HEK293 (cell line): ENCODE measurements at regions not wholly inside any gene's neighbourhood (a gene's known extent, or its start where the extent isn't known, plus 50 kb on each side); places are given as distances from the start of the nearest gene placed in this dataset.

Experiments
- CTCF ChIA-PET: fragments of 350-600 bp; formaldehyde crosslinking; extraction: SDS; loops from one replicate; lab custom pipeline; 2021; ENCODE audit warnings: antibody characterized with exemption; lab: Yijun Ruan, JAX
- POLR2A ChIA-PET: fragments of 300-600 bp; formaldehyde crosslinking; extraction: SDS; loops from one replicate; lab custom pipeline; 2020; ENCODE audit warnings: antibody characterized with exemption, inconsistent platforms; lab: Yijun Ruan, JAX
- H3K27ac ChIP-seq: fragments of 200-500 bp; sonication (Bioruptor generic); 2 replicates; pipeline ENCODE4 v1.5.1; 2014; ENCODE audit warnings: low read depth, low read length, control low read depth, inconsistent platforms; ENCODE audit errors: extremely low read depth
- H3K36me3 ChIP-seq, 2 experiments: fragments of 200-500 bp in 1 of 2; sonication (Bioruptor generic) in 1 of 2; 1 replicate in 1 of 2; 2 replicates in 1 of 2; pipeline ENCODE4 v1.5.1; 2014 to 2017; ENCODE audit warnings: inconsistent platforms in 2 of 2, low read length in 2 of 2; ENCODE audit not compliant: control insufficient read depth in 2 of 2, insufficient read depth in 1 of 2
- H3K4me1 ChIP-seq: fragments of 200-500 bp; sonication (Bioruptor generic); 2 replicates; pipeline ENCODE4 v1.5.1; 2014; ENCODE audit warnings: mild to moderate bottlenecking, low read length, inconsistent platforms; ENCODE audit not compliant: control insufficient read depth, insufficient read depth
- H3K4me3 ChIP-seq: 2 replicates; pipeline ENCODE4 v1.5.1; 2011; ENCODE audit warnings: low read depth, mild to moderate bottlenecking, control low read depth, low read length, moderate library complexity
- H3K9me3 ChIP-seq: fragments of 200-500 bp; sonication (Bioruptor generic); 2 replicates; pipeline ENCODE4 v1.5.1; 2014; ENCODE audit warnings: low read depth, low read length, inconsistent platforms; ENCODE audit not compliant: control insufficient read depth, insufficient read depth
- MYNN ChIP-seq: fragments of 450-650 bp; formaldehyde crosslinking; IDR thresholded peaks from 2 replicates; pipeline ENCODE4 v1.5.1; 2016; ENCODE audit warnings: missing biosample characterization, missing genetic modification characterization, borderline replicate concordance
- TCF7L2 ChIP-seq: IDR thresholded peaks from 2 replicates; pipeline ENCODE4 v1.6.1; 2011; ENCODE audit warnings: low read depth, mild to moderate bottlenecking, inconsistent platforms, low read length, moderate library complexity, borderline replicate concordance
- ZNF112 ChIP-seq: fragments of 450-650 bp; formaldehyde crosslinking; IDR thresholded peaks from 2 replicates; pipeline ENCODE4 v1.5.0; 2017; ENCODE audit warnings: missing biosample characterization, missing genetic modification characterization
- ZNF121 ChIP-seq: fragments of 450-650 bp; formaldehyde crosslinking; IDR thresholded peaks from 2 replicates; pipeline ENCODE4 v1.5.1; 2016; ENCODE audit warnings: missing biosample characterization, missing genetic modification characterization
- ZNF174 ChIP-seq: fragments of 450-650 bp; formaldehyde crosslinking; IDR thresholded peaks from 2 replicates; pipeline ENCODE4 v1.5.0; 2017; ENCODE audit warnings: missing biosample characterization, mild to moderate bottlenecking, missing genetic modification characterization
- ZNF341 ChIP-seq: fragments of 450-650 bp; formaldehyde crosslinking; IDR thresholded peaks from 2 replicates; pipeline ENCODE4; 2016; ENCODE audit warnings: low read depth, missing biosample characterization, missing genetic modification characterization
- ZNF362 ChIP-seq: fragments of 450-650 bp; formaldehyde crosslinking; IDR thresholded peaks from 2 replicates; pipeline ENCODE4 v1.5.1; 2016; ENCODE audit warnings: missing biosample characterization, missing genetic modification characterization
- ZNF416 ChIP-seq: fragments of 450-650 bp; formaldehyde crosslinking; IDR thresholded peaks from 2 replicates; pipeline ENCODE4 v1.5.1; 2016; ENCODE audit warnings: missing biosample characterization, missing genetic modification characterization
- ZNF426 ChIP-seq: fragments of 450-650 bp; formaldehyde crosslinking; IDR thresholded peaks from 2 replicates; pipeline ENCODE4 v1.5.1; 2017; ENCODE audit warnings: missing biosample characterization, missing genetic modification characterization, mild to moderate bottlenecking, inconsistent platforms, moderate library complexity
- ZNF501 ChIP-seq: fragments of 450-650 bp; formaldehyde crosslinking; IDR thresholded peaks from 2 replicates; pipeline ENCODE4 v1.5.1; 2016; ENCODE audit warnings: missing biosample characterization, missing genetic modification characterization
- ZNF645 ChIP-seq: fragments of 450-650 bp; formaldehyde crosslinking; IDR thresholded peaks from 2 replicates; pipeline ENCODE4; 2016; ENCODE audit warnings: missing biosample characterization, missing genetic modification characterization
- ZNF670 ChIP-seq: fragments of 450-650 bp; formaldehyde crosslinking; IDR thresholded peaks from 2 replicates; pipeline ENCODE4 v1.5.1; 2016; ENCODE audit warnings: missing biosample characterization, missing genetic modification characterization, low read depth
- ZNF747 ChIP-seq: fragments of 450-650 bp; formaldehyde crosslinking; IDR thresholded peaks from 2 replicates; pipeline ENCODE4 v1.5.1; 2016; ENCODE audit warnings: missing biosample characterization, missing genetic modification characterization
- ZSCAN16 ChIP-seq: fragments of 450-650 bp; formaldehyde crosslinking; IDR thresholded peaks from 2 replicates; pipeline ENCODE4 v1.5.1; 2016; ENCODE audit warnings: missing biosample characterization, missing genetic modification characterization
- ZSCAN18 ChIP-seq: fragments of 450-650 bp; formaldehyde crosslinking; IDR thresholded peaks from 2 replicates; pipeline ENCODE4 v1.5.1; 2016; ENCODE audit warnings: missing biosample characterization, missing genetic modification characterization
- TF ChIP-seq, protein P1 (sequence below): fragments of 450-650 bp; formaldehyde crosslinking; IDR thresholded peaks from 2 replicates; pipeline ENCODE4 v1.5.1; 2016; ENCODE audit warnings: missing biosample characterization, missing genetic modification characterization, borderline replicate concordance
- TF ChIP-seq, protein P2 (sequence below): fragments of 450-650 bp; formaldehyde crosslinking; IDR thresholded peaks from 2 replicates; pipeline ENCODE4 v1.5.1; 2016; ENCODE audit warnings: missing biosample characterization, missing genetic modification characterization, low read depth
- TF ChIP-seq, protein P3 (sequence below): fragments of 450-650 bp; formaldehyde crosslinking; IDR thresholded peaks from 2 replicates; pipeline ENCODE4 v1.5.1; 2017; ENCODE audit warnings: missing biosample characterization, missing genetic modification characterization

DNA sequence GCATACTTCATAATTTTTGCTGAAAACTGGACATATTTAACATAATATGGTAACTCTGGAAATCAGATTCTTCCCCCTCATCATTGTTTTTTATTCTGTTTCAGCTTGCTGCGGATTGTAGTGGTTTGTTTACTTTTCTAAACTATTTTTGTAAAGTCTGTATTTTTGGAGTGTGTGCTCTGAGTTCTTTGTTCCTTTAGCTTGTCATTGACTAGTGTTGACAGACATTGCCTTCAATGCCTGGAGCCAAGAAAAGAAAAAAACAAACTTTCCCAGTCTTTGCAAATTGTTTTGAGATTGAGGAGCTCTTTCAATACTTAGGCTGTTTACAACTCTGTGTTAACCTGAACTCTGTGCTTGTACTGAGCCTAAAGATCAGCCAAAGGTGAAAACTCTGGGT lies 137.3 kb upstream of the CEP126 start (continued):
- TF ChIP-seq ZNF362 (no peak), ZSCAN18 (no peak), ZNF645 (tag by site-specific recombination) (no peak), ZNF341 (tag by site-specific recombination) (no peak), ZNF747 (no peak), ZNF112 (no peak)
- TF ChIP-seq, protein P1, sequence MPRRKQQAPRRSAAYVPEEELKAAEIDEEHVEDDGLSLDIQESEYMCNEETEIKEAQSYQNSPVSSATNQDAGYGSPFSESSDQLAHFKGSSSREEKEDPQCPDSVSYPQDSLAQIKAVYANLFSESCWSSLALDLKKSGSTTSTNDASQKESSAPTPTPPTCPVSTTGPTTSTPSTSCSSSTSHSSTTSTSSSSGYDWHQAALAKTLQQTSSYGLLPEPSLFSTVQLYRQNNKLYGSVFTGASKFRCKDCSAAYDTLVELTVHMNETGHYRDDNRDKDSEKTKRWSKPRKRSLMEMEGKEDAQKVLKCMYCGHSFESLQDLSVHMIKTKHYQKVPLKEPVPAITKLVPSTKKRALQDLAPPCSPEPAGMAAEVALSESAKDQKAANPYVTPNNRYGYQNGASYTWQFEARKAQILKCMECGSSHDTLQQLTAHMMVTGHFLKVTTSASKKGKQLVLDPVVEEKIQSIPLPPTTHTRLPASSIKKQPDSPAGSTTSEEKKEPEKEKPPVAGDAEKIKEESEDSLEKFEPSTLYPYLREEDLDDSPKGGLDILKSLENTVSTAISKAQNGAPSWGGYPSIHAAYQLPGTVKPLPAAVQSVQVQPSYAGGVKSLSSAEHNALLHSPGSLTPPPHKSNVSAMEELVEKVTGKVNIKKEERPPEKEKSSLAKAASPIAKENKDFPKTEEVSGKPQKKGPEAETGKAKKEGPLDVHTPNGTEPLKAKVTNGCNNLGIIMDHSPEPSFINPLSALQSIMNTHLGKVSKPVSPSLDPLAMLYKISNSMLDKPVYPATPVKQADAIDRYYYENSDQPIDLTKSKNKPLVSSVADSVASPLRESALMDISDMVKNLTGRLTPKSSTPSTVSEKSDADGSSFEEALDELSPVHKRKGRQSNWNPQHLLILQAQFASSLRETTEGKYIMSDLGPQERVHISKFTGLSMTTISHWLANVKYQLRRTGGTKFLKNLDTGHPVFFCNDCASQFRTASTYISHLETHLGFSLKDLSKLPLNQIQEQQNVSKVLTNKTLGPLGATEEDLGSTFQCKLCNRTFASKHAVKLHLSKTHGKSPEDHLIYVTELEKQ (tag by site-specific recombination) = no peak
- TF ChIP-seq, protein P2, sequence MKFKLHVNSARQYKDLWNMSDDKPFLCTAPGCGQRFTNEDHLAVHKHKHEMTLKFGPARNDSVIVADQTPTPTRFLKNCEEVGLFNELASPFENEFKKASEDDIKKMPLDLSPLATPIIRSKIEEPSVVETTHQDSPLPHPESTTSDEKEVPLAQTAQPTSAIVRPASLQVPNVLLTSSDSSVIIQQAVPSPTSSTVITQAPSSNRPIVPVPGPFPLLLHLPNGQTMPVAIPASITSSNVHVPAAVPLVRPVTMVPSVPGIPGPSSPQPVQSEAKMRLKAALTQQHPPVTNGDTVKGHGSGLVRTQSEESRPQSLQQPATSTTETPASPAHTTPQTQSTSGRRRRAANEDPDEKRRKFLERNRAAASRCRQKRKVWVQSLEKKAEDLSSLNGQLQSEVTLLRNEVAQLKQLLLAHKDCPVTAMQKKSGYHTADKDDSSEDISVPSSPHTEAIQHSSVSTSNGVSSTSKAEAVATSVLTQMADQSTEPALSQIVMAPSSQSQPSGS = no peak

DNA sequence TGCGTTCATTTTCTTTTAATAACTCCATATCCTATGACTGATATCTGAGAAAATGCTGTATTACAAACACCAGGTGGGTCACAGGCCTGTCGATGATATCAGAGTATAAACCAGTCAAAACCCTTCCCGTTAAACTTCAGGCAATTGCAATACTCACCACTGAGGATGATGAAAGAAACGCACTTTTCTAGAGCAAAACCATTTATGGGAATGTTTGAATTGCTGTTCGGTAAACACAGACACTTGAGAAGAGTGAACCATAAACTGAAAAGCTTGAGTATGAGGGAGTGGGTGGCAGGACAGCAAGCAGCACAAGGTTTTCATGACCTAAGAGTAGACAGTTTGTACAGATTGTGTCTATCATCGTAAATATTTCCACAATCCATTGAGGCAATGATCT lies 139.8 kb upstream of the CEP126 start:
- no peaks in the 10 kb centered on the region for H3K9me3 ChIP-seq
- no peaks in the 10 kb centered on the region for H3K36me3 ChIP-seq
- no peak overlapping the region for H3K4me3 ChIP-seq
- ChIA-PET CTCF (no interaction called here), POLR2A (no interaction called here)
- no peak overlapping the region for H3K27ac ChIP-seq
- no peak for TF ChIP-seq ZNF670
- TF ChIP-seq, protein P3, sequence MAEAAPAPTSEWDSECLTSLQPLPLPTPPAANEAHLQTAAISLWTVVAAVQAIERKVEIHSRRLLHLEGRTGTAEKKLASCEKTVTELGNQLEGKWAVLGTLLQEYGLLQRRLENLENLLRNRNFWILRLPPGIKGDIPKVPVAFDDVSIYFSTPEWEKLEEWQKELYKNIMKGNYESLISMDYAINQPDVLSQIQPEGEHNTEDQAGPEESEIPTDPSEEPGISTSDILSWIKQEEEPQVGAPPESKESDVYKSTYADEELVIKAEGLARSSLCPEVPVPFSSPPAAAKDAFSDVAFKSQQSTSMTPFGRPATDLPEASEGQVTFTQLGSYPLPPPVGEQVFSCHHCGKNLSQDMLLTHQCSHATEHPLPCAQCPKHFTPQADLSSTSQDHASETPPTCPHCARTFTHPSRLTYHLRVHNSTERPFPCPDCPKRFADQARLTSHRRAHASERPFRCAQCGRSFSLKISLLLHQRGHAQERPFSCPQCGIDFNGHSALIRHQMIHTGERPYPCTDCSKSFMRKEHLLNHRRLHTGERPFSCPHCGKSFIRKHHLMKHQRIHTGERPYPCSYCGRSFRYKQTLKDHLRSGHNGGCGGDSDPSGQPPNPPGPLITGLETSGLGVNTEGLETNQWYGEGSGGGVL (tag by site-specific recombination) = no peak
- TF ChIP-seq ZSCAN16 (tag by site-specific recombination) = no peak
- no peak for TF ChIP-seq MYNN
- TF ChIP-seq ZNF174 (tag by site-specific recombination) = no peak
- TF ChIP-seq ZNF426 = no peak
- TF ChIP-seq ZNF121 (tag by site-specific recombination) = no peak
- no peak for TF ChIP-seq TCF7L2
- TF ChIP-seq ZNF501 (tag by site-specific recombination) = no peak
- no peak for TF ChIP-seq ZNF416
- no peaks in the 10 kb centered on the region for H3K4me1 ChIP-seq
